CD4-positive, alpha-beta memory T cell (primary cell): ENCODE measurements at regions not wholly inside any gene's neighbourhood (a gene's known extent, or its start where the extent isn't known, plus 50 kb on each side); places are given as distances from the start of the nearest gene placed in this dataset.

Experiments used
- CTCF ChIA-PET: fragments of 350-600 bp; sonication (Branson Sonifier 250); formaldehyde crosslinking; loops from one replicate; lab custom pipeline; 2021; ENCODE audit warnings: inconsistent platforms; ENCODE audit not compliant: partially characterized antibody; lab: Charles Lee
- POLR2A ChIA-PET: fragments of 350-600 bp; sonication (Branson Sonifier 250); formaldehyde crosslinking; loops from one replicate; lab custom pipeline; 2021; ENCODE audit not compliant: partially characterized antibody; lab: Charles Lee
- DNase-seq, 5 donors: peaks; one replicate each; pipeline versions ENCODE4 v3.0.0 to v3.0.0-alpha.2; 2020 to 2022; ENCODE audit warnings: mixed read lengths in 1 of 5
- H3K27ac ChIP-seq: one replicate; pipeline ENCODE4 v1.7.0; 2013; ENCODE audit warnings: low read depth, low read length
- H3K27me3 ChIP-seq: 2 replicates; pipeline ENCODE4 v1.7.0; 2013; ENCODE audit warnings: mild to moderate bottlenecking, low read length, moderate library complexity; ENCODE audit not compliant: insufficient read depth
- H3K36me3 ChIP-seq: 2 replicates; pipeline ENCODE4 v1.7.0; 2013; ENCODE audit warnings: mild to moderate bottlenecking, low read length, moderate library complexity; ENCODE audit not compliant: insufficient read depth
- H3K4me1 ChIP-seq: 2 replicates; pipeline ENCODE4 v1.7.0; 2013; ENCODE audit warnings: mild to moderate bottlenecking, low read length, moderate library complexity; ENCODE audit not compliant: insufficient read depth
- H3K4me3 ChIP-seq, 2 donors: one replicate each; pipeline ENCODE4 v1.7.0; 2013; ENCODE audit warnings: low read length in 2 of 2, mild to moderate bottlenecking in 1 of 2
- H3K9me3 ChIP-seq, 2 donors: one replicate each; pipeline ENCODE4 v1.7.0; 2013; ENCODE audit warnings: low read length in 2 of 2, control low read depth in 1 of 2; ENCODE audit not compliant: control insufficient read depth in 1 of 2
- H3K27ac Mint-ChIP-seq, 7 donors: one replicate each; pipeline ENCODE4 v1.8.0; 2020 to 2021; ENCODE audit warnings: mixed read lengths in 7 of 7, mild to moderate bottlenecking in 6 of 7, inconsistent platforms in 3 of 7, moderate library complexity in 3 of 7
- H3K27me3 Mint-ChIP-seq, 2 donors: one replicate each; pipeline ENCODE4 v1.8.0; 2020 to 2021; ENCODE audit warnings: mixed read lengths in 2 of 2
- H3K36me3 Mint-ChIP-seq, 2 donors: one replicate each; pipeline ENCODE4 v1.8.0; 2020 to 2021; ENCODE audit warnings: mixed read lengths in 2 of 2, inconsistent platforms in 1 of 2, mild to moderate bottlenecking in 1 of 2
- H3K4me1 Mint-ChIP-seq, 4 donors: one replicate each; pipeline ENCODE4 v1.8.0; 2020 to 2021; ENCODE audit warnings: mixed read lengths in 4 of 4, mild to moderate bottlenecking in 1 of 4
- H3K4me3 Mint-ChIP-seq, 8 donors: one replicate each; pipeline ENCODE4 v1.8.0; 2020 to 2021; ENCODE audit warnings: mixed read lengths in 8 of 8, mild to moderate bottlenecking in 7 of 8, moderate library complexity in 6 of 8, inconsistent platforms in 3 of 8
- H3K9me3 Mint-ChIP-seq, 8 donors: one replicate each; pipeline ENCODE4 v1.8.0; 2020 to 2021; ENCODE audit warnings: mixed read lengths in 8 of 8, mild to moderate bottlenecking in 5 of 8, inconsistent platforms in 3 of 8, moderate library complexity in 1 of 8
- intact Hi-C: fragments of 100-400 bp; cut with micrococcal nuclease; formaldehyde crosslinking; loops from one replicate; pipeline ENCODE4 v1.15.1; 2023

GRCh38 chr2:188176620-188177019, 115.1 kb upstream of the GULP1 start:
- Histone ChIP-seq H3K27me3 (no peaks in the 10 kb centered on the region), H3K9me3 (no peaks in the 10 kb centered on the region), H3K36me3 (no peaks in the 10 kb centered on the region), H3K4me3 (no peak overlapping the region), H3K4me1 (no peaks in the 10 kb centered on the region), H3K27ac (no peak overlapping the region)
- CTCF ChIA-PET = no interaction called here
- no peaks in the 10 kb centered on the region for H3K27me3 Mint-ChIP-seq
- POLR2A ChIA-PET = no interaction called here
- intact Hi-C loops = no loop called here
- peaks cover 0 to 3% (median 0%) of the 10 kb centered on the region in 4 donors for H3K4me1 Mint-ChIP-seq
- peaks cover 0 to 8% (median 0%) of the 10 kb centered on the region in 8 donors for H3K9me3 Mint-ChIP-seq
- DNase-seq = no peak
- no peaks in the 10 kb centered on the region for H3K36me3 Mint-ChIP-seq
- no peak overlapping the region for H3K27ac Mint-ChIP-seq
- H3K4me3 Mint-ChIP-seq = no peak overlapping the region

- CTCF ChIA-PET = no interaction called here
- no peaks in the 10 kb centered on the region for H3K27me3 Mint-ChIP-seq
- DNase-seq = no peak
- peak overlapping the region in 5 of 8 donors; percentile 14 to 69 (median 41) for H3K4me3 Mint-ChIP-seq
- H3K27ac Mint-ChIP-seq = no peak overlapping the region
- no peaks in the 10 kb centered on the region for H3K36me3 Mint-ChIP-seq
- H3K36me3 ChIP-seq = no peaks in the 10 kb centered on the region
- POLR2A ChIA-PET = no interaction called here
- no peaks in the 10 kb centered on the region for H3K4me1 ChIP-seq
- no peak overlapping the region for H3K4me3 ChIP-seq
- peaks cover 0 to 2% (median 0%) of the 10 kb centered on the region in 8 donors for H3K9me3 Mint-ChIP-seq
- H3K4me1 Mint-ChIP-seq = peaks cover 0 to 3% (median 0%) of the 10 kb centered on the region in 4 donors
- intact Hi-C loops = no loop called here
- H3K27me3 ChIP-seq = no peaks in the 10 kb centered on the region
- H3K27ac ChIP-seq = no peak overlapping the region
- no peaks in the 10 kb centered on the region for H3K9me3 ChIP-seq
These were observed 110.4 kb upstream of the GULP1 start for GRCh38 chr2:188181067-188181838.

DNA sequence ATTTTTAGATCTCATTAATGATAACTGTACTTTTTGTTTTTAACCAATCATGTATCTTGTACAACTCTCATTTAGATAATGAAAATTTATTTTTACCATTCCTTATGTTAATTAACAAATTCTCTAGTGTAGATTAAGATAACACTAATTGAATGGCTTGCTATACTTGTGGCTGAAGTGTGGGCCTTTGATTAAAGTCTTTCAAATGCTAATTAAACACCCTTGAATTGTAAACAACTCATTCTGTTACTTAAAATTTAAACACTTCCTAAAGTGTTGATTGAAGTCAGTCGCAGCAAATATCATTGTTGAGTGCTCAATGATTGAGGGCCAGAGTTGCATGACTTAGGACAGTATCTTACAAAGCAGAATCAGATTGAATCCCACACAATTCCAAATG, 109.8 kb upstream of the GULP1 start:
- no peak overlapping the region for H3K4me3 Mint-ChIP-seq
- peaks cover 0 to 2% (median 0%) of the 10 kb centered on the region in 8 donors for H3K9me3 Mint-ChIP-seq
- H3K4me1 ChIP-seq = no peaks in the 10 kb centered on the region
- no peak for DNase-seq
- H3K27ac Mint-ChIP-seq = no peak overlapping the region
- CTCF ChIA-PET = no interaction called here
- H3K36me3 Mint-ChIP-seq = no peaks in the 10 kb centered on the region
- no peak overlapping the region for H3K27ac ChIP-seq
- H3K4me3 ChIP-seq = no peak overlapping the region
- H3K4me1 Mint-ChIP-seq = peaks cover 0 to 3% (median 0%) of the 10 kb centered on the region in 4 donors
- H3K27me3 Mint-ChIP-seq = no peaks in the 10 kb centered on the region
- H3K27me3 ChIP-seq = no peaks in the 10 kb centered on the region
- POLR2A ChIA-PET = no interaction called here
- intact Hi-C loops = no loop called here
- no peaks in the 10 kb centered on the region for H3K9me3 ChIP-seq
- H3K36me3 ChIP-seq = no peaks in the 10 kb centered on the region

GRCh38 chr2:188187726-188188125, 103.9 kb upstream of the GULP1 start:
- no peaks in the 10 kb centered on the region for H3K4me1 Mint-ChIP-seq
- Histone ChIP-seq H3K36me3 (no peaks in the 10 kb centered on the region), H3K27ac (no peak overlapping the region), H3K4me3 (no peak overlapping the region), H3K27me3 (no peaks in the 10 kb centered on the region), H3K9me3 (no peaks in the 10 kb centered on the region), H3K4me1 (no peaks in the 10 kb centered on the region)
- ChIA-PET POLR2A (no interaction called here), CTCF (no interaction called here)
- no peak for DNase-seq
- no peak overlapping the region for H3K4me3 Mint-ChIP-seq
- intact Hi-C loops = no loop called here
- no peak overlapping the region for H3K27ac Mint-ChIP-seq
- no peaks in the 10 kb centered on the region for H3K27me3 Mint-ChIP-seq
- H3K9me3 Mint-ChIP-seq = peaks cover 0 to 7% (median 0%) of the 10 kb centered on the region in 8 donors
- H3K36me3 Mint-ChIP-seq = no peaks in the 10 kb centered on the region

DNA sequence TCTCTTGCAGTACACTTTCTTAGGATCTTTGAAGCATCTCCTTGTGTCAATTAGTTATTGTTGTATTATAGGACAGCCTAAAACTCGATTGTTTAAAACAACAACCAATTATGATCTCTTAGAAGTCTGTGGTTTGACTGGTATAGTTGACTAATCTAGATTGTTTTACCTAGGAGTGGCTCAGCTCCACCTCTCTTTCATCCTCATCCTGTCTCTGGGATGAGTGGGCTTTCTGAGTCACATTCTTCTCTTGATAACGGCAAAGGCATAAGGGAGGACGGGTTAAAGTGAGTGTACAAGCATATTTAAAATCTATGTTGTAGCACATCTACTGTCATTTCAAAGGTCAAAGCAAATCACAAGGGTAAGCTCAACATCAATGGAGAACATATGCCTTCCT, 102.3 kb upstream of the GULP1 start:
- Mint-ChIP-seq H3K36me3 (no peaks in the 10 kb centered on the region), H3K27me3 (no peaks in the 10 kb centered on the region), H3K27ac (no peak overlapping the region), H3K9me3 (peaks cover 0 to 7% (median 0%) of the 10 kb centered on the region in 8 donors), H3K4me1 (no peaks in the 10 kb centered on the region), H3K4me3 (no peak overlapping the region)
- H3K27ac ChIP-seq = no peak overlapping the region
- no peaks in the 10 kb centered on the region for H3K4me1 ChIP-seq
- DNase-seq = no peak
- H3K27me3 ChIP-seq = no peaks in the 10 kb centered on the region
- POLR2A ChIA-PET = no interaction called here
- CTCF ChIA-PET = no interaction called here
- no peak overlapping the region for H3K4me3 ChIP-seq
- intact Hi-C loops = no loop called here
- no peaks in the 10 kb centered on the region for H3K36me3 ChIP-seq
- H3K9me3 ChIP-seq = no peaks in the 10 kb centered on the region

- peaks cover 0 to 5% (median 0%) of the 10 kb centered on the region in 8 donors for H3K9me3 Mint-ChIP-seq
- no peaks in the 10 kb centered on the region for H3K27me3 Mint-ChIP-seq
- H3K36me3 Mint-ChIP-seq = no peaks in the 10 kb centered on the region
- H3K27me3 ChIP-seq = no peaks in the 10 kb centered on the region
- H3K4me1 ChIP-seq = no peaks in the 10 kb centered on the region
- CTCF ChIA-PET = no interaction called here
- no peaks in the 10 kb centered on the region for H3K4me1 Mint-ChIP-seq
- POLR2A ChIA-PET = no interaction called here
- intact Hi-C loops = no loop called here
- H3K27ac Mint-ChIP-seq = no peak overlapping the region
- no peak overlapping the region for H3K4me3 Mint-ChIP-seq
- no peak for DNase-seq
- H3K9me3 ChIP-seq = no peaks in the 10 kb centered on the region
- no peak overlapping the region for H3K4me3 ChIP-seq
- no peaks in the 10 kb centered on the region for H3K36me3 ChIP-seq
- no peak overlapping the region for H3K27ac ChIP-seq
These were observed 98.4 kb upstream of the GULP1 start for GRCh38 chr2:188193230-188193629.

GRCh38 chr2:188196343-188197008, 95.2 kb upstream of the GULP1 start:
- Histone ChIP-seq H3K27me3 (no peaks in the 10 kb centered on the region), H3K9me3 (no peaks in the 10 kb centered on the region), H3K4me1 (no peaks in the 10 kb centered on the region), H3K4me3 (no peak overlapping the region), H3K36me3 (no peaks in the 10 kb centered on the region), H3K27ac (no peak overlapping the region)
- POLR2A ChIA-PET = no interaction called here
- Mint-ChIP-seq H3K4me3 (no peak overlapping the region), H3K9me3 (peaks cover 0 to 2% (median 0%) of the 10 kb centered on the region in 8 donors), H3K4me1 (no peaks in the 10 kb centered on the region), H3K27ac (no peak overlapping the region), H3K36me3 (no peaks in the 10 kb centered on the region), H3K27me3 (no peaks in the 10 kb centered on the region)
- CTCF ChIA-PET = interaction anchor here (0.6 kb wide), 1 partner anchor 41 kb away, joined by 4 read pairs; no protein-coding TSS in a partner anchor
- no peak for DNase-seq
- intact Hi-C loops = no loop called here
